Fibroblast of the conjunctiva (primary cell): ENCODE measurements at regions not wholly inside any gene's neighbourhood (a gene's known extent, or its start where the extent isn't known, plus 50 kb on each side); places are given as distances from the start of the nearest gene placed in this dataset.
A peak's percentile ranks its signal among the peaks of the same experiment; 100 is the strongest.

Source experiments
- DNase-seq: peaks from one replicate; pipeline ENCODE4 v3.0.0-alpha.2; 2010; ENCODE audit warnings: low read depth

DNA sequence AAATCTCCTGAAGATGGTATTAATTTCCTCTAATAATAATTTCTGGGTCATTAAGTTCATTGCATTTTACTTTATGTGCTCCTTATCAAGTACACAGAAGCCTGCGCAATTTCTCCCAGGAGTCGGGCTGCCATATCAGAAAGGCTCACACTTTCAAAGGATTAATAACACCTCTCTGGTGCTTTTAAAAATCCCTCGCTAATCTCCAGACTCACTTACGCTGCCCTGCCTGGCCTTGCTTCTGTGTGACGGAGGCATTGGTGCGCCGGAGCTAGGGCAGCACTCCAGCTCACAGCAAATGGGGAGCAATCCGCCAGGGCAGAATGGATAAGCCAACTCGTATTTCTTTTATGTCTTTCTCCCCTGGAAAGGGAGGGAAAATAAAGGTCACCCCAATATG is 300.8 kb downstream of the EFNB2 start:
- no peak for DNase-seq

DNA sequence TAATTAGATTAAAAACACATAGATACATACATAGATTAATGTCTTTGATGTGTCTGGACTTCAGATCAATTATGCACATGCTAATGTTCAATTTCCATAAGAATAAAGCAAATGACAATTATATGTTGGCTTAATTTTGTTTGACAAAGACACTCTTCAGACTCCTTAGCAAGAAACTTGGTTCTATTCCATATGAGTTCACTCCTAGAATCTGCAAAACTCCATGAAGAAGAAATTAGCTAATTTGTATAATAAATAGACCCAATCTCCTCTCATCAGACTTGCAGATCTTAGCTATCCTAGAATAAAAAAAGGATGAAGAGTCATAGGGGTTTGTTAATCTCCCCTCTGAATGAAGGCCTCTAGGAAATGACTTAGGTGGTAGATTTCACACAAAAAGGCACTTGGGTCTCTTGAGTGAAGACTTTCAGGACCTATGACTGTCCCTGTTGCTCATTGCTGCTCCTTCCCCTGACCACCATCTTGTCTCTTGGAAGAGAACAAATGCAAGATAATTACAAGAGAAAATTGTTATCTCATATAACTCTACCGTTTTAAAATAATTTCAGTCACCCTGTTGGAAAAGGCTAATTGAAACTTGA is 302.2 kb downstream of the EFNB2 start:
- no peak for DNase-seq

- DNase-seq, result no peak
Measured at GRCh38 chr13:106232681-106233080, 302.8 kb downstream of the EFNB2 start.

GRCh38 chr13:106230450-106230849 is 305.0 kb downstream of the EFNB2 start:
- DNase-seq, result peak; percentile 16

- no peak for DNase-seq
Measured at GRCh38 chr13:106225126-106225525, 310.3 kb downstream of the EFNB2 start.

DNA sequence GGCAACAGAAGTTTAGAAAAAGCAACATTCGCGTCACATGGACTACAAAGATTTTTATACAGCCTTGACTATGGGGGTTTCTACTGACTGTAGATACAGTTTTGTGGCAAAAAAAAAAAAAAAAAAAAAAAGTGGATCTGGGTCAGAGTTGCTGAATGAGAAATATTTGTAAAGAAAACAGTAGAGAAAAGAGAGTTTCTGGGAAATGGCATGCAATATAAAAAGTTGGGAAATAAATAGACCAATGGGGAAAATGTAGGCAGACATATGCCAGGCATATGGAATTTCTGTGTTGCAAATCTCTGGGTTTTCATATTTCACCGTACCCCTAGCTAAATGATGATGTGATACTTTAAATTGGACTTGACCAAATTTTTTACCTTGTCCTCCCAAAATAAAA is 315.3 kb downstream of the EFNB2 start:
- no peak for DNase-seq

GRCh38 chr13:106213028-106213757 is 322.3 kb downstream of the EFNB2 start:
- DNase-seq, result no peak

GRCh38 chr13:106212386-106213010 is 323.0 kb downstream of the EFNB2 start:
- DNase-seq, result no peak

DNA sequence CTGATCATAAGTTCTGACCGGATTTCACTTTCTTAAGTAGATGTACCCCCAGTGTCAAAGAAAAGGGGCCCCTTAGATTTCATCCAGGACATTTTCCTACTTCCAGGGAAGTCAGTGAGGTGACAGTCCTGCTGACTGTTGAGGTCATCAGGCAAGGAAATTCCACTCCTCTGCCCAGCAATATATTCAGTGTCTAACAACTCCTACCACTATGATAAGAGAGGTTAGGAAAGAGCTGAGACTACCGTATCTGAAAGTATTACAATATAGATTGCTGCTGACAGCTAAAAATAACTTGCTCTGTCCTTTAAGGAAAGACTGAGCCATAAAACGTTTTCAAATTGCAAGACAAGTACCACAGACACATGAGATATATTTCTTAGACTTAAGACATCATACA is 325.1 kb downstream of the EFNB2 start:
- DNase-seq, result no peak

- no peak for DNase-seq
Measured at GRCh38 chr13:106205871-106206270, 329.6 kb downstream of the EFNB2 start.

DNA sequence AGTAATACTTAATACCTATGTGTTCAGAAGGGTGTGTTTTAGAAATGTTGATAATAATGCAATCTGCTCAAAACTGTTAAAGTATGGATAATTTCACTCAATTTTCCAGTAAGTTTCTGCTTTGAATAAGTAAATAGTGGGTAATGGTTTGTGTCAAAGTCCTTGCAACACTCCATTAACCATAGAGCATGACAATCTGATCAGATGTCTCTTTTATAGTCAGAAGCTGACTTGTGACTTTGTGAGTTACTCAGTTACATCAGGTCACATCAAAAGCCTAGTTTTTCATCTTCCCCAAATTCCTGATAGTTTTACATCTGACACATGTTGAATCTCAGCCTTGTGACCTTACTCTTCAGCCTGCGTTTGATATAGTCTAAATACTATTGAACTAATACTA is 338.0 kb downstream of the EFNB2 start:
- no peak for DNase-seq

DNA sequence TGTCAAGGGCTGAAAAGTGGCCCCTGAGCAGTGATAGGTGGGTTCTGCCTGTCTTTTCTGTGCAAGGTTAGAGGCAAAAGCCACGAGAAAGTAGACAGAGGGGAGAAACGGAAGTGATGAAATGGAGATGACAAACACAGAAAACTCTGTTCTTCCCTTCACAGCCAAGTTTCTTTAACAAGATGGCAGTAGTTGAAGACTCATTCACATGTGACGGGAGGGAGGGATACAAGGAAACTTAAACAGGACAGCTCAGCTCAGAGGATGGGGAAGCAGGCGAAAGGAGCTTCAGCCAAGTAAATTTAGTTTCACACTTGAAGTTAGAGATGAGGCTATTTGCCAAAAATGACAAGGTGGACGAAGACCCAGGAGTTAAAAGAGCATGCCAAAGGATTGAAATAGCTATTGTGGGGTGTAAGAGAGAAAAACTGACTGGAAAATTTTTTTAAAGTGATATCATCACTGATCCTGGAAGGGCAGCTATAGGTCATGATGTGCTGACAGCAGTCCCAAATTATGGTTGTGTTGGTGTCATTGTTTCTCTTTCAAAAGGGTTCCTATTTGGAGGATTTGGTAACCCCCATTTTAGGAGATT is 347.9 kb downstream of the EFNB2 start:
- no peak for DNase-seq

DNA sequence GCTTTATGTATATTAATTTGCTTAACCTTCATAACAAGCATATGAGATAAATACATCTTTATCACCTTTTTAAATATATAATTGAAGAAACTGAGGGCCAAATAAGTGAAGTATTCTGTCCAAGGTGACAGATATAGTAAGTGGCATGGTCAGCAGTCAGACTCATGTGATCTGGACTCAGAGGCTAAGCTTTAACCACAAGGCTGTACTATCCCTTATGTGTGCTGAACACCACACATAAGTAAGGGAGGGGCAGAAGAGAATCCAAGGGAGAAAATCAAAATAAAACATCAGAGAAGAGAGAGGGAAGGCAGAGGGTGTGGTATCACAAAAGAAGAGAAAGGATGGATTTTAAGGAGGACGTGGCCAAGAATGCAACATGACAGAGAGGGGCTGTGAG is 348.4 kb downstream of the EFNB2 start:
- no peak for DNase-seq

DNA sequence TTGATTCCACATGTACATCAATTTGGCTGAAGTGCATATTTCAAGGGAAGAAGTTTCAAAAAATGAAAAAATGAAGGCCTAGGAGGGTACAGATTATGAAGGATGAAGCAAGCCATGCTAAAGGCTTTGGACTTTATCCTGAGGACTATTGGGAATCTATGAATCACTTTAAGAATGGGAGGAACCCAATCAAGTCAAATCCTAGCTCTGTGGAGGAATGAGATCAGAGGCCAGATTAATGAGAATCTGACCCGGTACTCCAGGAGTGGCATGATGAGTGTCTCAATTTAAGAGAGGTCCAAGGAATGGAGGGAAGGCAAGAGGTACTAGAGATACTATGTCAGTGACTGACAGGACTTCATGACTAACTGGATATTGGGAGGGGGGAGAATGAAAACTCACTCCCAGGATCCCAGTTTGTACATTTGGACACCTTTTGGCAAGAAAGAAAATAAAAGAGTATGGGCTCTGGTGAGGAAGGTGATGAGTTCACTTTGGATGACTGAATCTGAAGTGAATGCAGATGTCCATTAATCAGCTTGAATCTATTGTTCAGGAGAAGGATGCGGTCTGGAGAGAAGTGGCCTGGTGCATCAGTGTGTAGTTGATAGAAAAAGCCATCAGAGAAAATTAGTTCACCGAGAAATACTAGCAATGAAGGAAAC is 349.0 kb downstream of the EFNB2 start:
- DNase-seq, result no peak

GRCh38 chr13:106184790-106185189 is 350.7 kb downstream of the EFNB2 start:
- DNase-seq, result no peak

DNA sequence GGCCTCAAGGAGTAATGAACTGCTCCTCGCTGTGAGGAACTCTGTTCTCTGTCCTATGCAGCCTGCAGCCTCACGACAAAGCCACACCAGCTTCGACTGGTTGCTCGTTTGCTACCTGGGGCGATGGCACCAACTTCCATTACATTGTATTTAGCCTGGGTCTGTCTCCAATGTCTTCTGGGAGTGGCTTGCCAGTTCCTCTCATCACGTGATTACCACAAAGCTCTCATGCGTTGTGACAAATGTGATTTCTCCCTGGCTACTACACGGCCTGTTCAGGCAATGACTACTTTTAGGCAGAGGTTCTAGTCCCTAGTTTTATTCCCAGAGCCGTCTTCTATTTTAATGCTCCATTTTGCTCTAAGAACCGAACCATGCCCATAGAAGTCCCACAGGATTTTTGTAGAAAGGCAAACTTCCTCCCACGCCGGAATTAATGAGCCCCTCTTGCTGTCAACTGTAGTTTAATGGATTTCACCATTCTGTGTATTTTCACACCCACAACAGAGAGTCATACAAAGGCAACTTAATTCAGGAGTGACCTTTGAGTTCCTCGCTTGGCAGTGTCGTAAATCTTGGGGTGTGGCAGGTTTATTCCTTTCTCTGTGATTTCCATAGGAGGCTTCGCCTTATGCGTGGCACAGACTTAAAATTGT is 351.9 kb downstream of the EFNB2 start:
- DNase-seq, result no peak

GRCh38 chr13:106182404-106182803 is 353.1 kb downstream of the EFNB2 start:
- DNase-seq, result peak; percentile 18

- DNase-seq, result no peak
Measured at GRCh38 chr13:106178816-106179215, 356.6 kb downstream of the EFNB2 start.

DNA sequence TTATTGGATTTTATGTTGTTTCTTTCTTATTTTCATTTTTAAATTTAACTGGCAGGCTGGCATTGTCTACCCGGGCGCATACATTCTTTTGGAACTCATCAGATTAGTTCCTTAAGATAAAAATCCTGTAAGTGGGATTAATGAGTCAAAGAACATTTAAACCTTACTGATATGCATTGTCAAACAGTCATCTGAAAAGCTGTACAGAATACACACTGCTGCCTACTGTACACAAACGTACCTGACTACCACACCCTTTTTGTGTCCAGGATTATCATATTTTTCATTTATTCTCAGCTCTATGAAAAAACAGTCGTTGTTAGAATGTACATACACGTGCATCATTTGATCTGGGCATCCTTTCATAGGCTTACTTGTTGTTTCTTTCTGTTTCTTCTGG is 358.3 kb downstream of the EFNB2 start:
- DNase-seq, result no peak

DNA sequence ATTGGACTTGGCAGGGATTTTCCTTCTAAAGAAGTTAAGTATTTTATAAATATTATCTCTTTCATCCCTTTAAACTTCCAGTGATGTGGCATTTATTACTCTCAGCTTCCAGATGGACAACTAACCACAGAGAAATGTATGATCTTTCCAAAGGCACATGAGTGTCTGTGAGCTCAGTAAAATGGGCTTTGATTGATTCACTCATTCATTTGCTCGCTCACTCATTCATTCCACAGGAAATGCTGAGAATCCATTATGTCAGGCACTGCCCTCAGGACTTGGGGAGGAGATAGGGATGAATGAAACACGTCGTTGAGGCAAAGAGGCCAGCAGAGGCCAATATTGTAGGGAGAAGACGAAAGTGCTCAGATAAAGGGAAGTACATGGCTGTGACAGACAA is 359.3 kb downstream of the EFNB2 start:
- DNase-seq, result no peak

DNA sequence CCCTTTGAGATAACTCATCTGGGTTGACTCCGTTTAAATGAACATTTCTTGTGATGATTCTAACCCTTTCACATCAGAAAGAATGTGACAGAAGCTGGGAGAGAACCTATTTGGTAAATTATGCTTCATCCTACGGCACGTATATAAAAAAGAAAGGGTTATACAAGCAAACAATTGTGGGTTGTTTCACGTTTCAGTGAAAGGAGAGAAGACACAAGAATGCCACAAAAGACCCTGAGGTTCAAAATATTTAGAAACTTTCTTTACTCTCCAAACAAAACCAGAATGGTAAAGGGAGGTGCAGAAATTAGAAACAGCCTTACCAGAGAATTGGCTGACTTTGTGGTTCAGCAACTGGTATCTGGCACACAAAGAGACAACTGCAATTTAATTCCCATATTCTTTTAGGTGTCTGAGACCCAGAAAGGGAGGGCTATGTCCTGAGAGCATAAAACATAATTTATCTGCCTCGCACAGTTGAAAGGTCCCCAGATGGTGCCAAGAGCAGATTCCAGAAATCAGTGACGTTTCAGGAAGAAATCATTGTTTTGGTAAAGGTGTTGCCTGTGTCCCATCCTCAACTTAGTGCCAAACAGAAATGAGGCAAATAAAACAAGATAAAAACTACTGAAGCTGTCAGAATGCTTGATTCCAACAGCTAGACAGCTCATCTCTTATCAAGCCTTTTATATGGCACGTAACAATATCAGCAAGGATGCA is 361.4 kb downstream of the EFNB2 start:
- no peak for DNase-seq
